ENCODE measurements at regions not wholly inside any gene's neighbourhood (a gene's known extent, or its start where the extent isn't known, plus 50 kb on each side); places are given as distances from the start of the nearest gene placed in this dataset.
"Not testable (repeated sequence)": the region's sequence is repeated elsewhere in the genome, so short reads cannot be mapped to it uniquely, and the experiment has no call there.

GRCh38 chrX:1075156-1075555, 137.3 kb downstream of the CRLF2 start:
- no peak for DNase-seq (ENCODE audit: low read depth in 6 of 9, low spot score in 9 of 9)
- Histone ChIP-seq H3K4me1 (ENCODE audit: control insufficient read depth in 2 of 2, insufficient read depth in 2 of 2, low read length in 2 of 2) (no peaks in the 10 kb centered on the region), H3K9me3 (ENCODE audit: control insufficient read depth in 2 of 2, insufficient read depth in 1 of 2, low read length in 1 of 2) (peaks cover 0 to 16% of the 10 kb centered on the region in 2 donors), H3K27me3 (ENCODE audit: control insufficient read depth in 2 of 2, insufficient read depth in 1 of 2, low read length in 1 of 2) (peaks cover 0 to 3% of the 10 kb centered on the region in 2 donors), H3K27ac (ENCODE audit: low read depth in 1 of 2, low read length in 1 of 2) (no peak overlapping the region), H3K36me3 (ENCODE audit: control insufficient read depth in 2 of 2, insufficient read depth in 2 of 2, low read length in 1 of 2) (no peaks in the 10 kb centered on the region), H3K4me3 (ENCODE audit: low read length in 2 of 2) (no peak overlapping the region)
- 94% methylated on average over 7 of the region's 7 CpGs for WGBS

GRCh38 chrX:1074755-1075154, 137.7 kb downstream of the CRLF2 start:
- 96% methylated on average over 8 of the region's 8 CpGs for WGBS
- H3K36me3 ChIP-seq (ENCODE audit: control insufficient read depth in 2 of 2, insufficient read depth in 2 of 2, low read length in 1 of 2): no peaks in the 10 kb centered on the region
- H3K4me1 ChIP-seq (ENCODE audit: control insufficient read depth in 2 of 2, insufficient read depth in 2 of 2, low read length in 2 of 2): no peaks in the 10 kb centered on the region
- peaks cover 0 to 3% of the 10 kb centered on the region in 2 donors for H3K27me3 ChIP-seq (ENCODE audit: control insufficient read depth in 2 of 2, insufficient read depth in 1 of 2, low read length in 1 of 2)
- DNase-seq (ENCODE audit: low read depth in 6 of 9, low spot score in 9 of 9): no peak
- peaks cover 0 to 16% of the 10 kb centered on the region in 2 donors for H3K9me3 ChIP-seq (ENCODE audit: control insufficient read depth in 2 of 2, insufficient read depth in 1 of 2, low read length in 1 of 2)
- H3K4me3 ChIP-seq (ENCODE audit: low read length in 2 of 2): no peak overlapping the region
- H3K27ac ChIP-seq (ENCODE audit: low read depth in 1 of 2, low read length in 1 of 2): no peak overlapping the region

GRCh38 chrX:1074172-1074571, 138.3 kb downstream of the CRLF2 start:
- Histone ChIP-seq H3K36me3 (ENCODE audit: control insufficient read depth in 2 of 2, insufficient read depth in 2 of 2, low read length in 1 of 2) (no peaks in the 10 kb centered on the region), H3K4me1 (ENCODE audit: control insufficient read depth in 2 of 2, insufficient read depth in 2 of 2, low read length in 2 of 2) (no peaks in the 10 kb centered on the region), H3K4me3 (ENCODE audit: low read length in 2 of 2) (no peak overlapping the region), H3K27ac (ENCODE audit: low read depth in 1 of 2, low read length in 1 of 2) (no peak overlapping the region), H3K27me3 (ENCODE audit: control insufficient read depth in 2 of 2, insufficient read depth in 1 of 2, low read length in 1 of 2) (peaks cover 0 to 3% of the 10 kb centered on the region in 2 donors), H3K9me3 (ENCODE audit: control insufficient read depth in 2 of 2, insufficient read depth in 1 of 2, low read length in 1 of 2) (peaks cover 0 to 16% of the 10 kb centered on the region in 2 donors)
- no peak for DNase-seq (ENCODE audit: low read depth in 6 of 9, low spot score in 9 of 9)
- WGBS: 92% methylated on average over 3 of the region's 3 CpGs

GRCh38 chrX:1072637-1073377, 139.6 kb downstream of the CRLF2 start:
- Histone ChIP-seq H3K4me1 (ENCODE audit: control insufficient read depth in 2 of 2, insufficient read depth in 2 of 2, low read length in 2 of 2) (no peaks in the 10 kb centered on the region), H3K27me3 (ENCODE audit: control insufficient read depth in 2 of 2, insufficient read depth in 1 of 2, low read length in 1 of 2) (peaks cover 0 to 3% of the 10 kb centered on the region in 2 donors), H3K27ac (ENCODE audit: low read depth in 1 of 2, low read length in 1 of 2) (no peak overlapping the region), H3K9me3 (ENCODE audit: control insufficient read depth in 2 of 2, insufficient read depth in 1 of 2, low read length in 1 of 2) (peaks cover 0 to 16% of the 10 kb centered on the region in 2 donors), H3K4me3 (ENCODE audit: low read length in 2 of 2) (no peak overlapping the region), H3K36me3 (ENCODE audit: control insufficient read depth in 2 of 2, insufficient read depth in 2 of 2, low read length in 1 of 2) (no peaks in the 10 kb centered on the region)
- WGBS: 74% methylated on average over 24 of the region's 24 CpGs
- DNase-seq (ENCODE audit: low read depth in 6 of 9, low spot score in 9 of 9): peak in 1 of 9 donors; percentile 25

- no peak for DNase-seq (ENCODE audit: low read depth in 6 of 9, low spot score in 9 of 9)
- Histone ChIP-seq H3K4me3 (ENCODE audit: low read length in 2 of 2) (no peak overlapping the region), H3K9me3 (ENCODE audit: control insufficient read depth in 2 of 2, insufficient read depth in 1 of 2, low read length in 1 of 2) (peaks cover 0 to 16% of the 10 kb centered on the region in 2 donors), H3K27ac (ENCODE audit: low read depth in 1 of 2, low read length in 1 of 2) (no peak overlapping the region), H3K36me3 (ENCODE audit: control insufficient read depth in 2 of 2, insufficient read depth in 2 of 2, low read length in 1 of 2) (no peaks in the 10 kb centered on the region), H3K27me3 (ENCODE audit: control insufficient read depth in 2 of 2, insufficient read depth in 1 of 2, low read length in 1 of 2) (no peaks in the 10 kb centered on the region), H3K4me1 (ENCODE audit: control insufficient read depth in 2 of 2, insufficient read depth in 2 of 2, low read length in 2 of 2) (no peaks in the 10 kb centered on the region)
- WGBS: 90% methylated on average over 9 of the region's 9 CpGs
Measured at GRCh38 chrX:1071351-1071750, 141.1 kb downstream of the CRLF2 start.

GRCh38 chrX:1062351-1062750, 150.1 kb downstream of the CRLF2 start:
- H3K4me3 ChIP-seq (ENCODE audit: low read length in 2 of 2): no peak overlapping the region
- H3K9me3 ChIP-seq (ENCODE audit: control insufficient read depth in 2 of 2, insufficient read depth in 1 of 2, low read length in 1 of 2): peaks cover 3 to 11% of the 10 kb centered on the region in 2 donors
- DNase-seq (ENCODE audit: low read depth in 6 of 9, low spot score in 9 of 9): no peak
- H3K4me1 ChIP-seq (ENCODE audit: control insufficient read depth in 2 of 2, insufficient read depth in 2 of 2, low read length in 2 of 2): no peaks in the 10 kb centered on the region
- H3K27ac ChIP-seq (ENCODE audit: low read depth in 1 of 2, low read length in 1 of 2): no peak overlapping the region
- no peaks in the 10 kb centered on the region for H3K27me3 ChIP-seq (ENCODE audit: control insufficient read depth in 2 of 2, insufficient read depth in 1 of 2, low read length in 1 of 2)
- WGBS: 83% methylated on average over 8 of the region's 8 CpGs
- no peaks in the 10 kb centered on the region for H3K36me3 ChIP-seq (ENCODE audit: control insufficient read depth in 2 of 2, insufficient read depth in 2 of 2, low read length in 1 of 2)

GRCh38 chrX:1060562-1060960, 151.9 kb downstream of the CRLF2 start:
- H3K4me1 ChIP-seq (ENCODE audit: control insufficient read depth in 2 of 2, insufficient read depth in 2 of 2, low read length in 2 of 2): no peaks in the 10 kb centered on the region
- no peak for DNase-seq (ENCODE audit: low read depth in 6 of 9, low spot score in 9 of 9)
- WGBS: 97% methylated on average over 7 of the region's 7 CpGs
- no peaks in the 10 kb centered on the region for H3K36me3 ChIP-seq (ENCODE audit: control insufficient read depth in 2 of 2, insufficient read depth in 2 of 2, low read length in 1 of 2)
- H3K4me3 ChIP-seq (ENCODE audit: low read length in 2 of 2): no peak overlapping the region
- H3K27me3 ChIP-seq (ENCODE audit: control insufficient read depth in 2 of 2, insufficient read depth in 1 of 2, low read length in 1 of 2): no peaks in the 10 kb centered on the region
- peaks cover 3 to 11% of the 10 kb centered on the region in 2 donors for H3K9me3 ChIP-seq (ENCODE audit: control insufficient read depth in 2 of 2, insufficient read depth in 1 of 2, low read length in 1 of 2)
- H3K27ac ChIP-seq (ENCODE audit: low read depth in 1 of 2, low read length in 1 of 2): no peak overlapping the region

- Histone ChIP-seq H3K4me3 (ENCODE audit: low read length in 2 of 2) (no peak overlapping the region), H3K36me3 (ENCODE audit: control insufficient read depth in 2 of 2, insufficient read depth in 2 of 2, low read length in 1 of 2) (no peaks in the 10 kb centered on the region), H3K4me1 (ENCODE audit: control insufficient read depth in 2 of 2, insufficient read depth in 2 of 2, low read length in 2 of 2) (no peaks in the 10 kb centered on the region), H3K9me3 (ENCODE audit: control insufficient read depth in 2 of 2, insufficient read depth in 1 of 2, low read length in 1 of 2) (peaks cover 3 to 11% of the 10 kb centered on the region in 2 donors), H3K27ac (ENCODE audit: low read depth in 1 of 2, low read length in 1 of 2) (no peak overlapping the region), H3K27me3 (ENCODE audit: control insufficient read depth in 2 of 2, insufficient read depth in 1 of 2, low read length in 1 of 2) (no peaks in the 10 kb centered on the region)
- DNase-seq (ENCODE audit: low read depth in 6 of 9, low spot score in 9 of 9): no peak
- 91% methylated on average over 34 of the region's 34 CpGs for WGBS
Measured at GRCh38 chrX:1059576-1060561, 152.6 kb downstream of the CRLF2 start.

- not testable (repeated sequence) for H3K4me1 ChIP-seq (ENCODE audit: control insufficient read depth in 2 of 2, insufficient read depth in 2 of 2, low read length in 2 of 2); H3K36me3 ChIP-seq (ENCODE audit: control insufficient read depth in 2 of 2, insufficient read depth in 2 of 2, low read length in 1 of 2); H3K27ac ChIP-seq (ENCODE audit: low read depth in 1 of 2, low read length in 1 of 2); H3K9me3 ChIP-seq (ENCODE audit: control insufficient read depth in 2 of 2, insufficient read depth in 1 of 2, low read length in 1 of 2); H3K4me3 ChIP-seq (ENCODE audit: low read length in 2 of 2); H3K27me3 ChIP-seq (ENCODE audit: control insufficient read depth in 2 of 2, insufficient read depth in 1 of 2, low read length in 1 of 2); DNase-seq (ENCODE audit: low read depth in 6 of 9, low spot score in 9 of 9)
- 98% methylated on average over 2 of the region's 2 CpGs for WGBS
Measured at GRCh38 chrX:1053600-1053999, 158.8 kb downstream of the CRLF2 start.

All from thymus (tissue), 11 donors.